ENCODE measurements at regions not wholly inside any gene's neighbourhood (a gene's known extent, or its start where the extent isn't known, plus 50 kb on each side); places are given as distances from the start of the nearest gene placed in this dataset.

- CTCF ChIA-PET: no interaction called here
- Histone ChIP-seq H3K4me3 (ENCODE audit: low read depth in 2 of 2, low read length in 1 of 2) (no peak overlapping the region), H3K4me1 (ENCODE audit: control insufficient read depth in 1 of 2, insufficient read depth in 2 of 2, low read depth in 1 of 2, low read length in 1 of 2) (peaks cover 0 to 5% of the 10 kb centered on the region in 2 experiments; a peak in 2 of 4 replicates), H3K9ac (no peak overlapping the region), H3K9me2 (no peaks in the 10 kb centered on the region), H3K9me3 (no peaks in the 10 kb centered on the region), H3K27ac (ENCODE audit: low read depth in 2 of 2, low read length in 1 of 2) (no peak overlapping the region), H3F3A (replicated peaks; ENCODE audit: insufficient read depth) (no peaks in the 10 kb centered on the region), H3K27me3 (ENCODE audit: insufficient read depth) (no peaks in the 10 kb centered on the region), H2AFZ (ENCODE audit: low read depth) (no peak overlapping the region), H3K79me2 (ENCODE audit: insufficient read depth) (no peaks in the 10 kb centered on the region), H4K20me1 (ENCODE audit: insufficient read depth) (no peaks in the 10 kb centered on the region), H3K4me2 (no peak overlapping the region), H3K36me3 (replicated peaks in 1 of 2; ENCODE audit: control insufficient read depth in 1 of 2, insufficient read depth in 2 of 2, low read length in 1 of 2) (no peaks in the 10 kb centered on the region)
- POLR2A ChIA-PET: no interaction called here
- WGBS (ENCODE audit: low lambda C conversion rate): 11% methylated on average over 4 of the region's 5 CpGs
- DNase-seq: no peak
- no peak for TF ChIP-seq REST (IDR thresholded peaks at IDR 0.05; ENCODE audit: low read depth, low read length)
- TF ChIP-seq MEF2A (IDR thresholded peaks at IDR 0.05; ENCODE audit: borderline replicate concordance, low read depth): no peak
- TF ChIP-seq FOSL2 (IDR thresholded peaks at IDR 0.05; ENCODE audit: borderline replicate concordance, low read depth): no peak
- TF ChIP-seq NRF1 (IDR thresholded peaks at IDR 0.05; ENCODE audit: low read depth, low read length): no peak
- no peak for TF ChIP-seq PBX3 (IDR thresholded peaks at IDR 0.05)
- no peak for TF ChIP-seq RFX5 (IDR thresholded peaks at IDR 0.05; ENCODE audit: low read length)
Observed at GRCh38 chr2:105580216-105580615, 164.5 kb upstream of the NCK2 start.

GRCh38 chr2:105578166-105578565 lies 166.5 kb upstream of the NCK2 start:
- Histone ChIP-seq H3K36me3 (replicated peaks in 1 of 2; ENCODE audit: control insufficient read depth in 1 of 2, insufficient read depth in 2 of 2, low read length in 1 of 2) (no peaks in the 10 kb centered on the region), H3K9me2 (no peaks in the 10 kb centered on the region), H3K4me2 (no peak overlapping the region), H3K4me3 (ENCODE audit: low read depth in 2 of 2, low read length in 1 of 2) (no peak overlapping the region), H3F3A (replicated peaks; ENCODE audit: insufficient read depth) (no peaks in the 10 kb centered on the region), H3K9ac (no peak overlapping the region), H3K27me3 (ENCODE audit: insufficient read depth) (no peaks in the 10 kb centered on the region), H3K4me1 (ENCODE audit: control insufficient read depth in 1 of 2, insufficient read depth in 2 of 2, low read depth in 1 of 2, low read length in 1 of 2) (peaks cover 0 to 5% of the 10 kb centered on the region in 2 experiments; a peak in 2 of 4 replicates), H3K9me3 (no peaks in the 10 kb centered on the region), H3K79me2 (ENCODE audit: insufficient read depth) (no peaks in the 10 kb centered on the region), H3K27ac (ENCODE audit: low read depth in 2 of 2, low read length in 1 of 2) (no peak overlapping the region), H2AFZ (ENCODE audit: low read depth) (no peak overlapping the region), H4K20me1 (ENCODE audit: insufficient read depth) (no peaks in the 10 kb centered on the region)
- DNase-seq: no peak
- TF ChIP-seq TEAD4 (IDR thresholded peaks at IDR 0.05; ENCODE audit: borderline replicate concordance, insufficient read depth) (no peak), GABPA (IDR thresholded peaks at IDR 0.05; ENCODE audit: low read depth) (no peak), ELF1 (IDR thresholded peaks at IDR 0.05) (no peak), SMC3 (IDR thresholded peaks at IDR 0.05; ENCODE audit: low read depth, low read length) (no peak)
- WGBS (ENCODE audit: low lambda C conversion rate): 45% methylated on average over 4 of the region's 4 CpGs
- ChIA-PET CTCF (interaction anchor here (0.7 to 2.8 kb wide), 5 partner anchors 11 to 527 kb away, joined by 3 to 15 read pairs (median 5); no protein-coding TSS in a partner anchor), POLR2A (no interaction called here)

Data from SK-N-SH (cell line).